Left lung (tissue), 4 donors: ENCODE measurements at regions not wholly inside any gene's neighbourhood (a gene's known extent, or its start where the extent isn't known, plus 50 kb on each side); places are given as distances from the start of the nearest gene placed in this dataset.

Experiments
- ATAC-seq: fragments of 200-7000 bp; cut with Tn5 transposase; one replicate; pipeline ENCODE4 v1.9.1; 2020; ENCODE audit warnings: moderate library complexity
- DNase-seq, 4 donors: peaks; one replicate each; pipeline ENCODE4 v3.0.0-alpha.2; 2013 to 2020
- H3K27ac ChIP-seq, 2 donors: fragments of 200-600 bp; sonication (generic) in 1 of 2; one replicate each; pipeline versions ENCODE4 v1.5.0 to v1.8.0; 2020 to 2021
- H3K27me3 ChIP-seq, 2 donors: fragments of 200-600 bp; sonication (generic) in 1 of 2; one replicate each; pipeline versions ENCODE4 v1.5.0 to v1.8.0; 2020 to 2021
- H3K36me3 ChIP-seq, 2 donors: fragments of 200-600 bp; sonication (generic) in 1 of 2; one replicate each; pipeline versions ENCODE4 v1.5.0 to v1.8.0; 2020 to 2021
- H3K4me1 ChIP-seq, 2 donors: fragments of 200-600 bp; one replicate each; pipeline ENCODE4 v1.8.0; 2021
- H3K4me3 ChIP-seq, 2 donors: fragments of 200-600 bp; sonication (generic) in 1 of 2; one replicate each; pipeline versions ENCODE4 v1.5.0 to v1.8.0; 2020 to 2021; ENCODE audit warnings: mild to moderate bottlenecking in 1 of 2
- H3K9me3 ChIP-seq, 2 donors: fragments of 200-600 bp; sonication (generic) in 1 of 2; one replicate each; pipeline versions ENCODE4 v1.5.0 to v1.8.0; 2020 to 2021
- intact Hi-C, 2 donors: fragments of 100-400 bp; cut with DNase I; formaldehyde crosslinking; loops; one replicate each; pipeline versions ENCODE4 v1.11.2 to v1.14.2; 2022
- TF ChIP-seq, protein P1 (sequence below), 2 donors: fragments of 200-600 bp; sonication (generic) in 1 of 2; IDR thresholded peaks; one replicate each; pipeline versions ENCODE4 v1.5.0 to v1.8.0; 2021; ENCODE audit warnings: antibody characterized with exemption in 2 of 2
- donor health status: DM: no; HTN: yes; CAD: no.
- donor health status: DM: no; HTN: no; CAD: no.

DNA sequence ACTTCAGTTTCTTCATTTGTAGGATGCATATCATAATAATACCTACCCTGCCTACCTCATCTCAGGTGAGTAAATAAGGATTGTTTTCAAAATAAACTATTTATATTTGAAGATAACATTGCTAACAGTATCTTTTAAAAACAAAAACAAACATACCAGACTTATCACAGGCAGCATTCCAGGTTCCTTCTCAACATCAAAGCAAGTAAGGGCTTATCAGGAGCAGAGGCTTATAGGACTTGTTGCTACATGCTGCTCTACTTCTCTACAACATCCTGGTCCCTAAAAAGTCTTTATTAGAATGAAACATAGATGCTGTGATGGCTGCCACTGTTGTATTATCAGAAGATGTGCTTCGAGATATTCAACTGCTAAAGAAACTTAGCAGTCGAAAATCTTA, 149.2 kb upstream of the PRDM1 start:
- Histone ChIP-seq H3K27ac (no peak overlapping the region), H3K4me3 (no peak overlapping the region), H3K27me3 (no peaks in the 10 kb centered on the region), H3K4me1 (peaks cover 0 to 12% of the 10 kb centered on the region in 2 donors), H3K36me3 (no peaks in the 10 kb centered on the region), H3K9me3 (no peaks in the 10 kb centered on the region)
- DNase-seq (no peak), ATAC-seq (no peak)
- TF ChIP-seq, protein P1, sequence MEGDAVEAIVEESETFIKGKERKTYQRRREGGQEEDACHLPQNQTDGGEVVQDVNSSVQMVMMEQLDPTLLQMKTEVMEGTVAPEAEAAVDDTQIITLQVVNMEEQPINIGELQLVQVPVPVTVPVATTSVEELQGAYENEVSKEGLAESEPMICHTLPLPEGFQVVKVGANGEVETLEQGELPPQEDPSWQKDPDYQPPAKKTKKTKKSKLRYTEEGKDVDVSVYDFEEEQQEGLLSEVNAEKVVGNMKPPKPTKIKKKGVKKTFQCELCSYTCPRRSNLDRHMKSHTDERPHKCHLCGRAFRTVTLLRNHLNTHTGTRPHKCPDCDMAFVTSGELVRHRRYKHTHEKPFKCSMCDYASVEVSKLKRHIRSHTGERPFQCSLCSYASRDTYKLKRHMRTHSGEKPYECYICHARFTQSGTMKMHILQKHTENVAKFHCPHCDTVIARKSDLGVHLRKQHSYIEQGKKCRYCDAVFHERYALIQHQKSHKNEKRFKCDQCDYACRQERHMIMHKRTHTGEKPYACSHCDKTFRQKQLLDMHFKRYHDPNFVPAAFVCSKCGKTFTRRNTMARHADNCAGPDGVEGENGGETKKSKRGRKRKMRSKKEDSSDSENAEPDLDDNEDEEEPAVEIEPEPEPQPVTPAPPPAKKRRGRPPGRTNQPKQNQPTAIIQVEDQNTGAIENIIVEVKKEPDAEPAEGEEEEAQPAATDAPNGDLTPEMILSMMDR (IDR thresholded peaks at IDR 0.05), result no peak
- intact Hi-C loops, result no loop called here

DNA sequence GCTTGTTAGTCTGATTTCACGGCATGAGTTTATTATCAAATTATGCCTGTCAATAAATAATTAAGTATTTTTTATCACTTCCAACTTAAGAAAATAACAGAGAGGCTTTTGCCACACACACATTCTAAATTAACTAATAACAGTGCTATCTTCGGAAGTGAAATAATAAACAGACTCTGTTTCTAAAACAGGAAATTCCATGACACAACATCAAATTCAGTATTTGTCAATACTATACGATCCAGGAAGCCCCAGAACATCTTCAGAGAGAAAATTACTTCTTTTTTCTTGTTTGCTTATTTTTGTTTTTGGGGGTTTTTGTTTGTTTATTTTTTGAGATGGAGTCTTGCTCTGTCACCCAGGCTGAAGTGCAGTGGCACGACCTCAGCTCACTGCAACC, 150.7 kb upstream of the PRDM1 start:
- Histone ChIP-seq H3K9me3 (no peaks in the 10 kb centered on the region), H3K36me3 (no peaks in the 10 kb centered on the region), H3K27me3 (no peaks in the 10 kb centered on the region), H3K27ac (peak overlapping the region in 1 of 2 donors; percentile 79), H3K4me3 (no peak overlapping the region), H3K4me1 (peaks cover 0 to 16% of the 10 kb centered on the region in 2 donors)
- ATAC-seq (no peak), DNase-seq (no peak)
- intact Hi-C loops, result no loop called here
- TF ChIP-seq, protein P1 (IDR thresholded peaks at IDR 0.05), result no peak

DNA sequence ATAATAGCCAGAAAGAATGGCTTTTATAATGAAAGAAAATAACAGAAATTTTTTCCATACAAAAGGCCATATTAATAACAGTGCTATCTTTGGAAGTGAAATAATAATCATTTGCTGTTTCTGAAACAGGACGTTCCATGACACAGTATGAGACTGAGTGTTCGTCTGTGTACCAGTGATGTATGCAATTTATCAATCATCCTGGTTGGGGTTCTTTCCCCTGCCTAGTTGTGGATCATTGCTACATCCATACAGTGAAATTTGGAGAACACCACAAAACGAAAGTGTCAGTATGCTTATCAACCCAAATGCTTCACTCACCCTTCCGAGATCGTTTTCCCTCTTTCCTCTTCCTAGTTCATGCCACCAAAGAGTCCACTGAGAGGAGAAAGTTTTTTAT, 151.4 kb upstream of the PRDM1 start:
- no peak for ATAC-seq
- intact Hi-C loops, result no loop called here
- Histone ChIP-seq H3K27me3 (no peaks in the 10 kb centered on the region), H3K27ac (peak overlapping the region in 1 of 2 donors; percentile 79), H3K36me3 (no peaks in the 10 kb centered on the region), H3K9me3 (no peaks in the 10 kb centered on the region), H3K4me1 (peaks cover 0 to 16% of the 10 kb centered on the region in 2 donors), H3K4me3 (no peak overlapping the region)
- TF ChIP-seq, protein P1 (IDR thresholded peaks at IDR 0.05), result no peak
- no peak for DNase-seq

DNA sequence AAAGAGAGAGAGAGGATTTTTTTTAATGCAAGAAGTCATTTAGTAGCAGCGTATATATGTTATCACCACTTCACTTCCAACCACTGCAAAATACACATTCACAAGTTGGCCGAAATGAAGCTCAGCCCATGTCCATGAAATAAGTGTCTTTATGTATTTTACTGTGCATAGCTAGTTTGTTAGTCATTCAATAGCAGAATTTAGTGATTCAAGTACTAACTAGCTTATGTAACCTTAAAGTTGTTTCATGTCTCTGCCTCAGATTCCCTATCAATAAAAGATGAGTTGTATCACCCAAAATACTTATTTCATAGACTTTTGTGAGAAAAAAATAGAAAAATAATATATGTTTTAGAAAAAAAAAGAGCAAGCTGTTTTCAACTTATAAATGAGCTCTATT, 153.7 kb upstream of the PRDM1 start:
- ATAC-seq (no peak), DNase-seq (no peak)
- Histone ChIP-seq H3K9me3 (no peaks in the 10 kb centered on the region), H3K27me3 (no peaks in the 10 kb centered on the region), H3K36me3 (no peaks in the 10 kb centered on the region), H3K27ac (no peak overlapping the region), H3K4me3 (no peak overlapping the region), H3K4me1 (peaks cover 0 to 16% of the 10 kb centered on the region in 2 donors)
- TF ChIP-seq, protein P1 (IDR thresholded peaks at IDR 0.05), result no peak
- intact Hi-C loops, result no loop called here

DNA sequence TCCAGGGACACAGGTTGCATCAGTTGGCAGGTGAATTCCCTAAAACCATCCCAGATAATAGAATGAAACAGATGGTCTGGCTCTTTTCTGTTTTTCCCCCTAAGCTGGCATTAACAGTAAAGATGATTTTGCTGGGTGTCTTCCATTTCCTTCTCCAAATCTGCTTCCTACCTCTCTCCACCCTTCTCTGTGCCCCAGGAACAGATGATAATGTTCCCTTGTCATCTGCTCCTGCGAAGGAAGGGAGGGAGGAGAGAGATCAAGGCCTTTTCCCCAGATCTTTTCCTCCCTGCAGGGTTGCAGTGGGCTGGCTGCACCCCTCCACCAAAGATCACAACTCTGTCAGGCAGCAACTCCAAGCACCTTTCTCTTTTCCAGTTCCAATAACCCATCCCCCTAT, 156.5 kb upstream of the PRDM1 start:
- Histone ChIP-seq H3K9me3 (no peaks in the 10 kb centered on the region), H3K27ac (no peak overlapping the region), H3K4me3 (no peak overlapping the region), H3K4me1 (peaks cover 0 to 4% of the 10 kb centered on the region in 2 donors), H3K36me3 (no peaks in the 10 kb centered on the region), H3K27me3 (no peaks in the 10 kb centered on the region)
- DNase-seq (no peak), ATAC-seq (no peak)
- intact Hi-C loops, result no loop called here
- TF ChIP-seq, protein P1 (IDR thresholded peaks at IDR 0.05), result no peak
